Effector memory CD4-positive, alpha-beta T cell (primary cell): ENCODE measurements at regions not wholly inside any gene's neighbourhood (a gene's known extent, or its start where the extent isn't known, plus 50 kb on each side); places are given as distances from the start of the nearest gene placed in this dataset.

ENCODE experiments used
- DNase-seq, 3 donors: peaks; one replicate each; pipeline ENCODE4 v3.0.0-alpha.2; 2020
- H3K27ac ChIP-seq: 2 replicates; pipeline ENCODE4 v1.7.0; 2013; ENCODE audit warnings: mild to moderate bottlenecking, low read length, moderate library complexity; ENCODE audit not compliant: insufficient read depth, poor library complexity, severe bottlenecking
- H3K27me3 ChIP-seq: replicated peaks from 2 replicates; pipeline ENCODE4 v1.7.0; 2013; ENCODE audit warnings: mild to moderate bottlenecking, low read length; ENCODE audit not compliant: insufficient read depth, control insufficient read depth, poor library complexity, severe bottlenecking
- H3K36me3 ChIP-seq: 2 replicates; pipeline ENCODE4 v1.7.0; 2013; ENCODE audit warnings: mild to moderate bottlenecking, low read length, moderate library complexity; ENCODE audit not compliant: control insufficient read depth, insufficient read depth
- H3K4me1 ChIP-seq: 2 replicates; pipeline ENCODE4 v1.7.0; 2013; ENCODE audit warnings: low read length, mild to moderate bottlenecking; ENCODE audit not compliant: control insufficient read depth, insufficient read depth, poor library complexity, severe bottlenecking
- H3K4me3 ChIP-seq: 2 replicates; pipeline ENCODE4 v1.7.0; 2013; ENCODE audit warnings: low read length, low read depth, mild to moderate bottlenecking; ENCODE audit not compliant: insufficient read depth, poor library complexity, severe bottlenecking
- H3K9me3 ChIP-seq: 2 replicates; pipeline ENCODE4 v1.7.0; 2013; ENCODE audit warnings: mild to moderate bottlenecking, low read length, moderate library complexity; ENCODE audit not compliant: control insufficient read depth

DNA sequence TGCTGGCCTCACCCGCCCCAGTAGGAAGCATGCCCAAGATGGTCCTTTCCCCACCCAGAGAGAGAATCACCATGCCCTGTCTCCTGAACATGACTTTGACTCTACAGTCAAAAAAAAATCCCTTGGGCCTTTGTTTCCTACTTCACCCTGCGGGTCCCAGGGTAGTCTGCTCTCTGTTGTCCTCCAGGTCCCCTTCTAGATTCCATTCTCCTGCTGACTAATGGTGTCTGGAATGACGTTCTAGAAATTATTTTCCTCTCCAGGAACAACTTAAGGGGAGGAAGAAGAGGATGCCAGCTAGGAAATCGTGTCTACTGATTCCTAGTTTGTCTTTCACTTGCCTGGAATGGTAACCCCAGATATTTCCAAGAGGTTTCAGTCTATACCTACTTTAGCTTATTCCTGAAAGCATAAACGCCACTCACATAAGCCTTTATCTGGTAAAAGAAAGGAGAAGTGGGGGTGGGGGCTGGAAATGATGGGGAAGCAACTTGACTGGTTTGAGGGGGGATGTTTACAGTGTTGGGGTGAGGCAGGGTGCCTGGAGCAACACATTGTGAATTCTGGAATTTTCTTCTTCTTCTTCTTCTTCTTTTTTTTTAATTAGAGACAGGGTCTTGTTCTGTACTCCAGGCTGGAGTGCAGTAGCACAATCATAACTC, 93.9 kb downstream of the SNX18 start:
- H3K36me3 ChIP-seq, result no peaks in the 10 kb centered on the region
- no peak overlapping the region for H3K4me3 ChIP-seq
- no peaks in the 10 kb centered on the region for H3K27me3 ChIP-seq
- H3K27ac ChIP-seq, result no peak overlapping the region
- H3K9me3 ChIP-seq, result no peaks in the 10 kb centered on the region
- H3K4me1 ChIP-seq, result peaks cover 9% of the 10 kb centered on the region
- no peak for DNase-seq

DNA sequence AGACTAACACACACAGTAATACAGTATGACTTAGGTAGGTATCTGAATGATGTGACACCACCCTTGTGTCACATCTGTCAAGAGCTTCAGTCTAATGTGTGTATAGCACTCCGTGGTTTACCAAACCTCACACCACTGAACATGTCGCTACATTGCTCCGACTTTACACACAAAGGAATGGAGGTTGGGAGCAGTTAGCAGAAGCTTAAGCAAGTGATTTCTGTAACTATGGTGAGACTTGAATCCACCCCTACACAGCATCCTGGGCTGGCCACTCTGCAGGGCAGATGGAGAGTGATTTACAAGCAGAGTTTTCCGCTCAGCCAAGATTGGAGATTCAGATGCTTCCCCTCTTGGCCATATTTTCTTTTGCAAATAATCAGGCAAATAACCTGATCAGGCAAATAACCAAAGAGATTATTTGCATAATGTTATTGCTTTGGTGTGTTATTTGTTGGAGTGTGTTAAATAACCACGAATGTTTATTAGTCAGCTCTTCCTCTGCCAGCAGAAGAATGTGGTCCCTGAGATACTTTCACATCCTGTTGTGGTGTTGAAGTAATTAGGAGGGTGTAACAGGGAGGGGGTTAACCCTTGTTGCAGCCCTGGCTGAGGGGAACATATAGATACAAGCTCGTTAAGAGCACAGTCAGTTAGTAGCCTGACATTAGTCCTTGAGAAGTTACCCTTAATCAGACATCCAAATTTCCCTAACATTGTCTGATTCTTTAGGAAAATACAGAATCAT, 92.8 kb downstream of the SNX18 start:
- DNase-seq, result peak in 1 of 3 donors; percentile 3
- no peak overlapping the region for H3K27ac ChIP-seq
- H3K36me3 ChIP-seq, result no peaks in the 10 kb centered on the region
- no peaks in the 10 kb centered on the region for H3K9me3 ChIP-seq
- no peaks in the 10 kb centered on the region for H3K27me3 ChIP-seq
- H3K4me3 ChIP-seq, result no peak overlapping the region
- peaks cover 9% of the 10 kb centered on the region for H3K4me1 ChIP-seq

DNA sequence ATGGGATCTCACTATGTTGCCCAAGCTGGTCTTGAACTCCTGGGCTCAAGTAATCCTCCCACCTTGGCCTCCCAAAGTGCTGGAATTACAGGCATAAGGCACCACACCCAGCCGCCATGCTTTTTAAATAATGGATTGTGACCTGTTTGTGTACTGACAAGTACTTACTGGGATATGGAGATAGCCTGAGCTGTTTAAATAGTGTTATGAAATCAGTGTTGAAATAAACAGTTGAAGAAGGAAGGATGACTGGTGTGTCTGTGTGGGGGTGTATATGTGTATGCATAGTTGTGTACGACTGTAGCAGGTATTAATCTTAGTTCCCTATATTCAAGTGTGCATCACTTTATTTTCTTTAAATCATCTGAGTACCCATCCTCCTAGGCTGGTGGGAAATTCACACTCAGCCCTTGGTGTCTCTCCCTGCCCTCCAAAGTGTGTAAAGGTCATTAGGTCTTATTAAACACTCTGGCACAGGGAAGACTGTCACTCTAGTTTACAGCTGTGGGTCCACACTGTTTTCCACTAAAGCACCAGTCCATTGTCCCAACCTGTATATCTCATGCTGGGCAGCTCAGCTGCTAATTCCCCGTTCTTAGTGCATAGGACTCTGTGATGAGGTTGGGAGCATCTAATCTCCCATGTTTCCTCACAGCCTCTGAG, 91.0 kb downstream of the SNX18 start:
- peaks cover 9% of the 10 kb centered on the region for H3K4me1 ChIP-seq
- H3K27ac ChIP-seq, result no peak overlapping the region
- H3K4me3 ChIP-seq, result no peak overlapping the region
- H3K9me3 ChIP-seq, result no peaks in the 10 kb centered on the region
- DNase-seq, result no peak
- no peaks in the 10 kb centered on the region for H3K27me3 ChIP-seq
- H3K36me3 ChIP-seq, result no peaks in the 10 kb centered on the region

DNA sequence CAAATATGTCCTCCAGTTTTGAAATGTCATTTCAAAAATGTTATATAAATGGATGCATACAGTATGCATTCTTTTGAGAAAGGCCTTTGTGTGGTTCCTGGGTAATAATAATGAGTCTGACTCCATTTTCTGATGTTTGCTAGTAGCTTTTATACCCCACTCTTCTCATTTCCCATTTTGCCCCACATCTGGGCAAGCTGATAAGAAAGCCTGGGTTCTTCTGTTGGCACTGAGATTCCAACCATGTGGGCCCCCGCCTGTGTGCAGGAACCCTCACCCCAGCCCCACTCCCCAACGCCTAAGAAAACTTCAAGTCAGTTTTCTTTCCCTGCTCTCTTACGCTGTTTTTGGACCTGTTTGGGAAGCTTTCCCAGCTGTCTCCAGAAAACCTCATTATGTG, 89.4 kb downstream of the SNX18 start:
- H3K36me3 ChIP-seq, result no peaks in the 10 kb centered on the region
- no peaks in the 10 kb centered on the region for H3K9me3 ChIP-seq
- no peak overlapping the region for H3K27ac ChIP-seq
- H3K4me1 ChIP-seq, result peaks cover 9% of the 10 kb centered on the region
- no peak for DNase-seq
- H3K27me3 ChIP-seq, result no peaks in the 10 kb centered on the region
- H3K4me3 ChIP-seq, result no peak overlapping the region

DNA sequence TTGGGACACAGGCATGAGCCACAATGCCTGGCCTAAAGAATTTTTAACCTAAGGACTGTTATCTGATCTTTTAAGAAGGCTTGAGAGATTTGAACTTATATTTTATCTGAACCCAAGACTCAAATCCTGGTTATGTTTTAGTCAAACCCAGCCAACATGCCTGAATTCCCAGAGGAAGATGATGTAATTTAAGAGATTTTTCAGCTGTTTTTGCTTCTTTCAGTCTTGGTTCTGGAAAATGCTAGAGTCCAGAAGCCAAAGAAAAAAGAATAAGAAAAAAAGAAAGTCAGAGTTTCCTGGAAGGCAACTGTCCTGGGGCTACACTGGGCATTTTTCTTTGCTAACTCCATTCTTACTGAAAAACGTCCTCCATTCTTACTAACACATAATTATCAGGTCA, 85.8 kb downstream of the SNX18 start:
- no peaks in the 10 kb centered on the region for H3K27me3 ChIP-seq
- DNase-seq, result no peak
- H3K36me3 ChIP-seq, result no peaks in the 10 kb centered on the region
- H3K9me3 ChIP-seq, result no peaks in the 10 kb centered on the region
- H3K4me3 ChIP-seq, result no peak overlapping the region
- H3K27ac ChIP-seq, result no peak overlapping the region
- H3K4me1 ChIP-seq, result no peaks in the 10 kb centered on the region

DNA sequence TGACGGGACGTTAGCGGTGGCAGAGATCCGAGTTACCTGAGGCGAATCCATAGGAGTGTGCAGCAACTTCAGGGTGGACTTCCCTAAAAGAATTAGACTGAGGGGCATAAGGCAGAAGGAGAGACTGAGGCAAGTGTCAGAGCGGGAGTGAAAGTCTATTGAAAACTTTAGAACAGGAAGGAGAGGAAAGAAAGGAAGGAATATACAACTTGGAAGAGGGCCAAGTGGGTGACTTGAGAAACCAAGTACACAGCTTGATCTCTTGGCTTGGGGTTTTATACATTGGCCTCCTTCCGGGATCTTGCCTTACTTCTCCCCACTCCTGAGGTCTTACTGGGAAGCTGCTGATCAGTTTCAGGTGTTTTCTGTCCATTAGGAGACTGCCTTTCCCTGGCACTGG, 84.9 kb downstream of the SNX18 start:
- Histone ChIP-seq H3K27ac (no peak overlapping the region), H3K4me1 (no peaks in the 10 kb centered on the region), H3K4me3 (no peak overlapping the region), H3K36me3 (no peaks in the 10 kb centered on the region), H3K9me3 (no peaks in the 10 kb centered on the region), H3K27me3 (no peaks in the 10 kb centered on the region)
- no peak for DNase-seq

DNA sequence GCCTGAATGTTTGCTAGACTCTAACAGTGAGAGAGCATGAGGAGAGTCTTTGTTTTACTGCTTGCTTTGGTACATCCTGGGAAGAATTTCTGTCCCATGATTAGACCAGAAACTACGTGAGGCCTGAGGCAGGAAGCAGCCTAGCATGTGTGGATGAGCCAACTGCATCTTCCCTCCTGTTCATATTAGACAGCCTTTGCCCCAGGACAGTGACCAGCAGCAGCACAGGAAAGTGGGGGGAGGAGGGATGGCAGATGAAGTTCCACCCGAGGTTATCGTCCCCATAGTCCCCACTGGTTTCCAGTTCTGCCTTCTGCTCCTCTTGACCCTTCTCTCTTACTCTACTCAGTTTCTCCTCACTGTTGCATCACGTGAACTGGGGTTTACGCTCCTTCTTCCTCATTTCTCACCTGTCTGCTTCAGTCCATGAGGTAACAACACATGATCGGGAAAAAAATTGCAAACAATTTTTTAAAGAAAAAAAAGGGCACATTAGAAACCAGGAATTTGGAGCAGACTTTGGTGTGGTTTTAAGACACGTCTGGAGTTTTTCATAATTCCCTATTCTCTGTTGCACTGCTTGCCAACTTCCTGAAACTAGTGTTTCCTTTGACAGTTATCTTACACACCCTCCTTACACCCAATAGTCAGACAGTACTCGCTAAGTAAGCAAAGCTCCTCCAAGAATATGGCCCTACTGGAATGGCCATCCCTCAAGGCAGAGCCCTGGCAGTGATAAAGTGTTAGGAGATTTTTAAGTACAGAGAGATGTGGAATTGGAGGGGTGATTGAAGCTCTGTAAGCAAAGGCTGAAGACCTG, 84.1 kb downstream of the SNX18 start:
- Histone ChIP-seq H3K27ac (no peak overlapping the region), H3K4me3 (no peak overlapping the region), H3K4me1 (no peaks in the 10 kb centered on the region), H3K9me3 (no peaks in the 10 kb centered on the region), H3K36me3 (no peaks in the 10 kb centered on the region), H3K27me3 (no peaks in the 10 kb centered on the region)
- DNase-seq, result no peak
